Activated CD4-positive, alpha-beta T cell treated with anti-CD3 and anti-CD28 coated beads for 24 hours (primary cell): ENCODE measurements at regions not wholly inside any gene's neighbourhood (a gene's known extent, or its start where the extent isn't known, plus 50 kb on each side); places are given as distances from the start of the nearest gene placed in this dataset.

Source experiments
- DNase-seq, 2 donors: peaks; one replicate each; pipeline ENCODE4 v3.0.0-alpha.2; 2020; ENCODE audit warnings: low read depth in 2 of 2

DNA sequence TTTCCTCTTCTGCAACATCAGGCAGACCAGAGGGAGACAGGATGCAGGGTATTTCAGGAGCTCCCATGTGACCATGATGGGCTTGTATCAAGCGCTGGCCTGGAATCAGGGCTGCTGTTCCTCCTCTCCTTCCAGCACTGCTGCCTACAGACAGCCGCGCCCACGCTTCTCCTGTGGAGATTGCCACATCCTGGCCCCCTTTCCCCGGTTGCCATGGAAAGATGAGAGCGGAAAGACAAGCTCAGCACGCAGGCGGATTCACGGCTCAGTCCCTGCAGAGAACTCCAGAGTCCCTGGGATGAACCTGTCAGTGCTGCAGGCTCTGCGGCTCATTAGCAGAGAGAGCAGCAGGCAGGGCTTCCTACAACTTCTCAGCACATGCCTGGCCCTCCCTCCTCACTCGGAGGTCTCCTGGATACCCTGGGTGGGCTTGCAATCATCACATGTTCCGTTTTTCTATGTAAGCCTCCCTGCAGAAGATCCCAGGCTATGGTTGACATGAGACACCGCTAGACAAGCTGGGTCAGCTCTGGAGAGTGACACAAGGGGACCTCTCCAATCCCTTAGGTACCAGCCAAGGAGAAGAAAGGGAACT lies 497.8 kb upstream of the MYT1L start:
- no peak for DNase-seq

GRCh38 chr2:2827761-2828221 lies 496.7 kb upstream of the MYT1L start:
- DNase-seq: no peak

- no peak for DNase-seq
These were observed 496.1 kb upstream of the MYT1L start for GRCh38 chr2:2827046-2827636.

DNA sequence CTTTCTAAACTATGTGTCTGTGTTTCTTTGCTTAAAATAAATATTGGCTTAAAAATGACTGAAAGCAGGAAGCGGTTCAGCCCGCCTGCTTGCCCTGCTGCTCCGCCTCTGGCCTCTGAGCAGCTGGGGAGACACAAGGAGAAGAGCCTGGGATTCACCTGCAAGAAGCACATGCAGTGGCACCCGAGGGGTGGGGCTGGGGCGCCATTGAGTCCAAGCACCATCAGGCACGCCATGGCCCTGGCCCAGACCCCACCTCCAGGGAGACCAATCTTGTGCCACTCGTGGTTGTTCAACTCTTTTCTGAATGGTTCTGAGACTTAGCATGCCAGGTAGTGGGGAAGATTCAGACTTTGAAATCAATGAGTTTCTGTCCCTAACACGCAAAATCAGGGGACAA lies 495.5 kb upstream of the MYT1L start:
- no peak for DNase-seq

GRCh38 chr2:2826209-2826551 lies 495.1 kb upstream of the MYT1L start:
- DNase-seq: no peak

- DNase-seq: no peak
These were observed 494.6 kb upstream of the MYT1L start for GRCh38 chr2:2825516-2826208.

GRCh38 chr2:2825062-2825461 lies 494.0 kb upstream of the MYT1L start:
- DNase-seq: no peak

DNA sequence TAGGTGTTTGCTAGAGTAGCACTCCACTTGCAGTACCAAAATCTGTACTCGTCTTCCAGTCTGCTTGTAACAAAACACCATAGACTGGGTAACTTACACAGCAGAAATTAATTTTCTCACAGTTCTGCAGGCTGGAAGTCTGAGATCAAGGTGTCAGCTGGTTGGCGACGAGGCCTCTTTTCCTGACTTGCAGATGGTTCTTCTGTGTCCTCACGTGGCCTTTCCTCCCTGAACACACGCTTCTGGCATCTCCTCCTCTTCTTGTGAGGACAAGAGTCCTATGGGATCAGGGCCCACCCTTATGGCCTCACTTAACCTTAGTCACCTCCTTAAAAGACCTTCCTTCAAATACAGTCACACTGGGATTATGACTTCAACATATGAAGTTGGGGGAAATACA lies 493.5 kb upstream of the MYT1L start:
- no peak for DNase-seq

- no peak for DNase-seq
These were observed 492.1 kb upstream of the MYT1L start for GRCh38 chr2:2823061-2823753.

GRCh38 chr2:2822143-2822542 lies 491.1 kb upstream of the MYT1L start:
- no peak for DNase-seq

DNA sequence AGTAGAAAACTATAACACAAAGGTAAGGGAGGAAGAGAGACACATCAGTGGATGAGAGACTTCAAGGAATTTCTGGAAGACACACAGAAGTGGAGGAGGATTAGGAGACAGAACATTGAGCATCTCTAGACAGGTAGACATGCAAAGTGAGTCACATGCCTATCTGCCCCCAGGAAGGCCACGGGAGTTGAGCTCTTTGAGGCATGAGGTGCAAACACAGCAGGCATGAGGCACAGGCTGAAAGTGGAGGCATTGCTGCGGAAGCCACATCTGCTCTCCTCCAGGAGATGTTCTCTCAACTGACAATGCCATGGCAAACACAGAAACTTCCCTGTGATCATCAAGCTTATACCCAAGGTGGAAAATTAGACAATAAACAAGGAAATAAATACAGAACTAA lies 481.6 kb upstream of the MYT1L start:
- DNase-seq: no peak

DNA sequence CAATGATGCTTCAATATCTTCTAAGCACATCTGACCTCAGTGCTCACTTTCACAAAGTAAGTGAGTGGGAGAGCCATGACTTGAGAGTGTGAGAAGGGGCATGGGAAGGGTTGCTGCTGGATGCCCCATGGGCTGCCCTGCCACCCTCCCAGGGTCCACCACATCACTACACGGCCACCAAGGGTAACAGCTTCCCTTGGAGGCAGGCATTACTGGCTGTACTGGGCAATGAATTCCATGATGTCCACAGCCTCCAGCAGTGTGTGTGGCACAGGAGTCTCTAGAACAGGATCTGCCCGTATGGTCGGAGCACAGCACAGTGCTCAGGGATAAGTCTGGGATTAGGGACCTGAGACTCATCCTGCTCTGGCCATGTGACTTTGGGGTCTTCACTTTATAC lies 481.0 kb upstream of the MYT1L start:
- DNase-seq: no peak

GRCh38 chr2:2810504-2810903 lies 479.4 kb upstream of the MYT1L start:
- no peak for DNase-seq

DNA sequence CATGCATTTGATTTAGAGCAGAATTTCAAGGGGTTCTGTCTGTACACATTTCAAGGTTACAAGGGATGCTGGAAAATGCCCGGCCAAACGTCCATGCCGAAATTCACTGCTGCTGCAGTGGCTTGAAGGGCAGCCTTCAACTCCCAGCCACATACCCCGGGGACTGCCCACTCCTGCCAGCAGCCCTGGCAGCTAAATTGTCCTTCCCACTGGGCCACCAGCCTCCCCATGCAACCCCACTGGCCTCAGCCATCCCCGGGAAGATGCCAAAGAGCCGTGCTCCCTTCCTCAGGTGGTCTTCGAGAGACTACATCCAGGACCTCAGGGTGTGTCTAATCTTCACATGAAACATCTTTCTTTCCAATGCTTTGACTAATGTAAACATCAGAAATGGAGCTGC lies 478.7 kb upstream of the MYT1L start:
- DNase-seq: no peak

- no peak for DNase-seq
These were observed 477.5 kb upstream of the MYT1L start for GRCh38 chr2:2808551-2809058.

- no peak for DNase-seq
These were observed 475.6 kb upstream of the MYT1L start for GRCh38 chr2:2806711-2807110.

DNA sequence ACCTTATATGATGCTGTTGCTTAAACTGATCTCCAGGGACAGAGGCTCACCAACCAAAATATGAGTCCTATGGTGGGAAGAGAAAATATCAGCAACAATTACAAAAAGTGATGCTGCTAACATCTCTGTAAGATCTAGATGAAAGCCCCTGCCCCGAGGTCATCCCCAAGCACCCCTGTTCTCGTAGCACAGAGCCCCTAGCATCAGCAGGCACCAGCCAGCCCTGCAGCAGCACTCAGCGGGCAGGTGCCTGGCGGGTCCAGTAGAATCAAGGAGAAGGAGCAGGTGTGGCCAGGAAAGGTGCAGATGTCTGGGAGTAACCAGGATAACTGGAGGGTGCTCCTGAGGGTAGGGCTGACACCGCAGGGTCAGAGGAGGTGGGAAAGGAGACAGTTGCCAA lies 474.2 kb upstream of the MYT1L start:
- DNase-seq: no peak

DNA sequence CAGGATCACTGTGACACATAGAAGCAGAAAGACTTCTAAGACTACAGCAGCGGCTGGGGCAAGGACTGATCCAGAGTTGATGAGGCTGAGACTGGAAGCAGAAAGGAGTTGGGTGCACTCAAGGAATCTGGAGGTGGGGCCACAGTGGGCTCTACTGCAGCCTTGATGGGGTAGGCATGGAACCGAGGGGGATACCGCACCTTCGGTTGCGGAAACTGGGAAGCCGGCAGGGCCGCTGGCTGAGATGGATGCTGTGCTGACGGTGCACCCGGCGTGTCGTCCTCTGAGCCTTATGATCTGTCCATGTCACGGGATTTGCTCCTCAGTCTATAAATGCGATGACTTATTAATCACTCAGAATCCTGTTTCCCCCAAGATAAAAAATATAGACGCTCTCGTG lies 473.5 kb upstream of the MYT1L start:
- DNase-seq: no peak

DNA sequence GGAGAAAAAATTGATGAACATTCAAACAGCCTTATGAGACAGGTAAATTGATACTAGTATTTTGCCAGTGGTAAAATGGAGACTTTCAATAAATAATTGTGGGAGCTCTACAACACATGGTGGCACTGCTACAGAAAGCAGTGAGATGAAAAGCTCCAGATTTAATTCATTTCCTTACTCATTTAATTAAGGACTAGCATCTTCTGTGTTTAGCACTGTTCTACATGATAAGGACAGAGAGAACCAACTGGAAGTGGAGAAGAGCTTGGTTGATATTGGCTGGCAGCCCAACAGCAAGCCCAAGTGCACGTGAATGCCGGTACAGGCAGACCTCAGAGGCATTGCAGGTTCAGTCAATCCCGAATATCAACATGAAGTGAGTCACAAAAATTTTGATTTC lies 470.4 kb upstream of the MYT1L start:
- DNase-seq: no peak

- no peak for DNase-seq
These were observed 469.6 kb upstream of the MYT1L start for GRCh38 chr2:2800697-2801096.

- no peak for DNase-seq
These were observed 468.9 kb upstream of the MYT1L start for GRCh38 chr2:2800001-2800400.

DNA sequence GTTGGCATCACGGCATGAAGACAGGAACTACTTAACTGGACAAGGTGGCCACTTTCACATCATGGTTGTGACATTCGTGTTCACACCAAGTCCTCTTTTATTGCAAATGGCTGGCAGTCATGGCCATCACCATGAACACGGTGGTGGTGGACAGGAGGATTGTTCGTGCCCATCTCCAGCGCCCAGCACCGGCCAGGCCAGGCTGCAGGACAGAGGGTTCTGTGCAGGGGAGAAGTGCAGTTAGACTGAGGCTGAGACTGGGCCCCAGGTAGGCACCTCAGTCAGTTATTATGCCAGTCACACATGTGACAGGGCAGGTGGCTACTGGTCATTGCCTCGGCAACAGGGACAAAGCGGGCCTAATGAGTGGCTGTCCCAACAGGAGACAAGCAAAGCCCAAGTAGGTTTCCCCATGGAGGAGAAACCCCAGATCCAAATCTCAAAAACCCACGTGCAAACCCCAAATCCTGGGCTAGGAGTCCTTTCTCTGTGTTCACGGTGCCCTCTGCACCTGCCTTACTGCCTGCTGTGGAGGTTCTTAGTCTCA lies 468.1 kb upstream of the MYT1L start:
- DNase-seq: no peak
